ENCODE measurements at regions not wholly inside any gene's neighbourhood (a gene's known extent, or its start where the extent isn't known, plus 50 kb on each side); places are given as distances from the start of the nearest gene placed in this dataset.

- no peak for DNase-seq (ENCODE audit: low read depth, low spot score)
These were observed 588.6 kb upstream of the FAT1 start for GRCh38 chr4:187312299-187312698.

GRCh38 chr4:187317799-187318198 lies 594.1 kb upstream of the FAT1 start:
- no peak for DNase-seq (ENCODE audit: low read depth, low spot score)

DNA sequence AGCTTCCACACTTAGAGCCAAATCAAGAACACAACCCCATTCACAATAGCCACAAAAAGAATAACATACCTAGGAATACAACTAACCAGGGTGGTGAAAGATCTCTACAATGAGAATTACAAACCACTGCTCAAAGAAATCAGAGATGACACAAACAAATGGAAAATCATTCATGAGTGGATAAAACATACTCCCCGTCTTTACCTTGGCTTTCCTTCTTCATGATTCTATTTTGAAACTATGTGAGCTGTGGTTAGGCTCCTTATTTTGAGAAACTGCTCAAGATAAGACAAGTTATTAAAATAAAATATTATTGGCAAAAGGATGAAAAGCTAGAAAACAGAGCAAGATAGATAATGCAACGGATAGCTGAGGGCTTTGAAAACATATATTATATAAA lies 598.1 kb upstream of the FAT1 start:
- no peak for DNase-seq (ENCODE audit: low read depth, low spot score)

- no peak for DNase-seq (ENCODE audit: low read depth, low spot score)
These were observed 608.5 kb upstream of the FAT1 start for GRCh38 chr4:187332141-187332540.

DNA sequence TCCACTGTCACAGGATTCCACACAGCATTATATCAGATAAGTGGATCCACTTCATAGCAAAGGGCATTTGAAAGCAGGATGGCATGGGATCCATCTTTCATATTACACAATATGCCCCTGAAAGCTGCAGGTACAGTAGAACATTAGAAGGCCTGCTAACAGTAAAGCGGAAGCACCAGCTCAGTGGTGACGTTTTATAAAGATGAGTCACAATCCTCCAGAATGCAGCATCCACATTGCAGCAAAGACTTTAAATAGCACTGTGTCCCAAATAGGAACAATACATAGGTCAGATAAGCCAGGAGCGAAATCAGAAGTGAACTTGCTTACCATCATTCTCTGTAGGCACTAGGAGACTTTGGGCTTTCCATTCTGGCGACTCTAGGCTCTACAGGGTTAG lies 609.5 kb upstream of the FAT1 start:
- no peak for DNase-seq (ENCODE audit: low read depth, low spot score)

DNA sequence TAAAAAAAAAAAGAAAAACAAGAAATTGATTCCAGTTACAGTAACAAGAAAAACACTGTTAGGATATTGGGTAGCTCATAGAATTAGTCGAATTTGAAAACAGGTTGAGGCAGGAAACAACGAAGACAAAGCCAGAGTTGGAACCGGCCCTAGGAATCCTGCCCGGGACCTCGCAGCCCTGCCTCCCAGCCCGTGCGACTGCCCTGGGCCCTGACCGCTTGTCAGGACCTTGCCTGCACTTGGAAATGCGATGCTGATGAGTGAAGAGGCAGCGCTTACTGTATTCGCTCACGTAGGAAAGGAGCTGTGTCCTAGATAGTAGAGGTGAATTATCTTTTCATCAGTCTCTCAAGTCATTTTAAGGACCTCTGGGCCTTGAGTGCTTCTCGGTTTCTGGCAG lies 611.7 kb upstream of the FAT1 start:
- no peak for DNase-seq (ENCODE audit: low read depth, low spot score)

GRCh38 chr4:187354740-187355139 lies 631.1 kb upstream of the FAT1 start:
- no peak for DNase-seq (ENCODE audit: low read depth, low spot score)

DNA sequence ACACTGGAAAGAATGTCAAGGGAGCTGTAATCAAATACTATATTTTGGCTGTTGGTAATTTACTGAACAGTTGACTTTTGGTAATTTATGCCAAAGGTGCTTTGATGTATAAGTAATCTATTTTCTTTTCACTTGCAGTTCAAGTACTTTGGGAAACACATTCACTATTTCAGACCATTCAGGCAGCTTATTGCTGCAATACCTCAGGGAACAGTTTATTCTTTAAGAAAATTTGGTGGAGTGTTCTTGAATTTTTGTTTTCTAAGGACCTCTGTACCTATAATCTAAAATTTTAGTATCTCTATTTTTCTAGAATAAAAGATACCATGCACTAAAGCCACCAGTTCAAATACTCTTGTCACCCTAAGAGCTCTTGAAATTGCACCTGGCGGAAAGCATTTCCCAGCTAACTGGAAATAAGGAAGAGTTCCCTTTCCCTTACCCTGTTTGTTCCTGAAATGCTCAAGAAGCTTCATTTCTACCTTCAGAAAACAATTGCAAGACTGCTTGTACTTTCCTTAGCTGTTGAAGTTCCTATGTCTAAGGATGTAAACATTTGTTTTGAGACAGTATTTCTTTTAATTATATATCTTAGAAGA lies 633.5 kb upstream of the FAT1 start:
- no peak for DNase-seq (ENCODE audit: low read depth, low spot score)

DNA sequence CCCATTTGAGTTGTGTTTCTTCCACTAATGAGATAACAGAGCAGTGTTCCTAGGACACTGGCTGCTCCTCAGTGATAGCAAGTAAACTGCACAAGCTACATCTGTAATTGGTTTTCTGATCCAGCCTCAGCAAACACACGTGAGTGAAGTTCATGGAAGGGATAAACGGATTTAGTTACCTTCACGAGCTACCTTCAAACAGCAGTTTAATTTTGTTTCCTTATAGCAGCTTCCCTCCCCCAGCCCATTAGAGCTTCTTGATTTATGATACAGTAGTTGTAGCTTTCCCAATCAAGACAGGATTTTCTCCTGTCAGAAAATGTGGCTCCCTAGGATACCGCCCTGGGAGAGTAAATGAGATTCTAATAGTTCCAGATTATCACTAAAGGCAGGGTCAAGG lies 634.2 kb upstream of the FAT1 start:
- no peak for DNase-seq (ENCODE audit: low read depth, low spot score)

- DNase-seq (ENCODE audit: low read depth, low spot score) = no peak
These were observed 632.4 kb upstream of the ZFP42 start for GRCh38 chr4:187362937-187363857.

GRCh38 chr4:187364401-187364800 lies 631.2 kb upstream of the ZFP42 start:
- no peak for DNase-seq (ENCODE audit: low read depth, low spot score)

GRCh38 chr4:187364851-187365250 lies 630.7 kb upstream of the ZFP42 start:
- DNase-seq (ENCODE audit: low read depth, low spot score) = no peak

- DNase-seq (ENCODE audit: low read depth, low spot score) = no peak
These were observed 629.0 kb upstream of the ZFP42 start for GRCh38 chr4:187366530-187366929.

DNA sequence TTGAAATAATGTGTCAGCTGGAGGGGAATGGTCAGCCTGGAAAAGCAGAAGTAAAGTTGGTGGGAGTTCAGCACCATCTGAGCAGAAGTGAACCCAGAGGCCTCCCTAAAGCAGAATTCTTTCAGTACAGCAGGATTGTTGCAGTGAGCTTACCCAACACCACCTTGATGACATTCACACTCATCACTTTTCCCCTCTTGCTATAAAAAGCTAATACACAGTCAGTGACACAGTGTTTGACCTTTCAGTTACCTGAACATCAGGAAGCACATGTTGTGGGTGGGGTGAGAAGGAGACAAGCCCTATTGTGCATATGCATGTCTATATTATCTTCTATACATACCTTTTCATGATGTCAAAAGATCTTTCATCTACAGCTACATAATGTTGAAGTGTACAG lies 624.7 kb upstream of the ZFP42 start:
- no peak for DNase-seq (ENCODE audit: low read depth, low spot score)

- DNase-seq (ENCODE audit: low read depth, low spot score) = no peak
These were observed 617.1 kb upstream of the ZFP42 start for GRCh38 chr4:187378441-187378840.

DNA sequence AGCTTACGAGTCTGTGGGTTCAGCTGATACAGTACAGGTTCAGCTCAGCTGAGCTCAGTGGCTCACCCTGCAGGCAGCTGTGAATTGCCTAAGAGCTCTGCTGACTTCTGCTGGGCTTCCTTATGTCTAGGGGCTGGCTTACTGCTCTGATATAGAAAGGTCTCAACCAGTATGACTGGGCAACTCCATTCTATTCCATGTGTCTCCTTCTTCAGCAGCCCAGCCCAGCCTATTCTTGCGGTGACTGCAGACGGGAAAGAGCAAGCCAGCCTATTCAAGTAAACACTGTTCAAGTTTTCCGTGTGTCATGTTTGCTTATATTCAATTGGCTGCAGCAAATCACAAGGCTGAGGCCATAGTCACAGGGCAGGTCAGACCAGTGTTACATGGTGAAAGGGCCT lies 615.4 kb upstream of the ZFP42 start:
- DNase-seq (ENCODE audit: low read depth, low spot score) = no peak

GRCh38 chr4:187383181-187383580 lies 612.4 kb upstream of the ZFP42 start:
- DNase-seq (ENCODE audit: low read depth, low spot score) = no peak

- DNase-seq (ENCODE audit: low read depth, low spot score) = no peak
These were observed 607.8 kb upstream of the ZFP42 start for GRCh38 chr4:187387739-187388138.

GRCh38 chr4:187389420-187389819 lies 606.2 kb upstream of the ZFP42 start:
- no peak for DNase-seq (ENCODE audit: low read depth, low spot score)

GRCh38 chr4:187390646-187391045 lies 604.9 kb upstream of the ZFP42 start:
- DNase-seq (ENCODE audit: low read depth, low spot score) = no peak

GRCh38 chr4:187393531-187394344 lies 601.8 kb upstream of the ZFP42 start:
- DNase-seq (ENCODE audit: low read depth, low spot score) = no peak

GRCh38 chr4:187396106-187396505 lies 599.5 kb upstream of the ZFP42 start:
- DNase-seq (ENCODE audit: low read depth, low spot score) = no peak
